Suprapubic skin (tissue), 4 donors: ENCODE measurements at regions not wholly inside any gene's neighbourhood (a gene's known extent, or its start where the extent isn't known, plus 50 kb on each side); places are given as distances from the start of the nearest gene placed in this dataset.

Source experiments
- DNase-seq, 2 donors: peaks; one replicate each; pipeline ENCODE4 v3.0.0-alpha.2; 2019; ENCODE audit warnings: low spot score in 2 of 2
- H3K27ac ChIP-seq: fragments of 200-600 bp; sonication (generic); one replicate; pipeline ENCODE4 v1.5.1; 2019
- H3K27me3 ChIP-seq: fragments of 200-600 bp; sonication (generic); one replicate; pipeline ENCODE4 v1.5.1; 2019
- H3K36me3 ChIP-seq: fragments of 200-600 bp; sonication (generic); one replicate; pipeline ENCODE4 v1.5.1; 2019
- H3K4me1 ChIP-seq: fragments of 200-600 bp; sonication (generic); one replicate; pipeline ENCODE4 v1.5.1; 2019
- H3K4me3 ChIP-seq: fragments of 200-600 bp; sonication (generic); one replicate; pipeline ENCODE4 v1.5.1; 2019; ENCODE audit warnings: mild to moderate bottlenecking
- H3K9me3 ChIP-seq: fragments of 200-600 bp; sonication (generic); one replicate; pipeline ENCODE4 v1.5.1; 2019
- EP300 ChIP-seq: sonication (generic); formaldehyde crosslinking; IDR thresholded peaks from one replicate; pipeline ENCODE4 v1.6.1; 2017; ENCODE audit warnings: antibody characterized with exemption
- POLR2A ChIP-seq, 2 donors: fragments of 450-650 bp; IDR thresholded peaks; one replicate each; pipeline ENCODE4 v1.6.1; 2017; ENCODE audit warnings: antibody characterized with exemption in 2 of 2, mild to moderate bottlenecking in 2 of 2, moderate library complexity in 2 of 2
- POLR2AphosphoS5 ChIP-seq, 3 donors: sonication (generic); formaldehyde crosslinking; IDR thresholded peaks; one replicate each; pipeline ENCODE4 v1.6.1; 2017; ENCODE audit warnings: antibody characterized with exemption in 3 of 3
- WGBS: methylation state at CpG from one replicate; pipeline ENCODE4 v1.1.5; 2018; 5-methylcytosine and 5-hydroxymethylcytosine counted together
- TF ChIP-seq, protein P1 (sequence below), 2 donors: fragments of 200-600 bp in 1 of 2; fragments of 450-650 bp in 1 of 2; sonication (generic) in 1 of 2; IDR thresholded peaks; one replicate each; pipeline ENCODE4 v1.5.1; 2016 to 2019; ENCODE audit warnings: antibody characterized with exemption in 2 of 2, mild to moderate bottlenecking in 1 of 2, moderate library complexity in 1 of 2

GRCh38 chr6:91490671-91491301 is 903.9 kb upstream of the MAP3K7 start:
- Histone ChIP-seq H3K27ac (no peak overlapping the region), H3K27me3 (no peaks in the 10 kb centered on the region), H3K36me3 (no peaks in the 10 kb centered on the region), H3K4me1 (no peaks in the 10 kb centered on the region), H3K9me3 (no peaks in the 10 kb centered on the region), H3K4me3 (no peak overlapping the region)
- 51% methylated on average over 2 of the region's 2 CpGs for WGBS
- DNase-seq, result no peak
- TF ChIP-seq, protein P1, sequence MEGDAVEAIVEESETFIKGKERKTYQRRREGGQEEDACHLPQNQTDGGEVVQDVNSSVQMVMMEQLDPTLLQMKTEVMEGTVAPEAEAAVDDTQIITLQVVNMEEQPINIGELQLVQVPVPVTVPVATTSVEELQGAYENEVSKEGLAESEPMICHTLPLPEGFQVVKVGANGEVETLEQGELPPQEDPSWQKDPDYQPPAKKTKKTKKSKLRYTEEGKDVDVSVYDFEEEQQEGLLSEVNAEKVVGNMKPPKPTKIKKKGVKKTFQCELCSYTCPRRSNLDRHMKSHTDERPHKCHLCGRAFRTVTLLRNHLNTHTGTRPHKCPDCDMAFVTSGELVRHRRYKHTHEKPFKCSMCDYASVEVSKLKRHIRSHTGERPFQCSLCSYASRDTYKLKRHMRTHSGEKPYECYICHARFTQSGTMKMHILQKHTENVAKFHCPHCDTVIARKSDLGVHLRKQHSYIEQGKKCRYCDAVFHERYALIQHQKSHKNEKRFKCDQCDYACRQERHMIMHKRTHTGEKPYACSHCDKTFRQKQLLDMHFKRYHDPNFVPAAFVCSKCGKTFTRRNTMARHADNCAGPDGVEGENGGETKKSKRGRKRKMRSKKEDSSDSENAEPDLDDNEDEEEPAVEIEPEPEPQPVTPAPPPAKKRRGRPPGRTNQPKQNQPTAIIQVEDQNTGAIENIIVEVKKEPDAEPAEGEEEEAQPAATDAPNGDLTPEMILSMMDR (IDR thresholded peaks at IDR 0.05), result no peak
- TF ChIP-seq POLR2A (IDR thresholded peaks at IDR 0.05) (no peak), EP300 (no peak), POLR2AphosphoS5 (IDR thresholded peaks at IDR 0.05) (no peak)

DNA sequence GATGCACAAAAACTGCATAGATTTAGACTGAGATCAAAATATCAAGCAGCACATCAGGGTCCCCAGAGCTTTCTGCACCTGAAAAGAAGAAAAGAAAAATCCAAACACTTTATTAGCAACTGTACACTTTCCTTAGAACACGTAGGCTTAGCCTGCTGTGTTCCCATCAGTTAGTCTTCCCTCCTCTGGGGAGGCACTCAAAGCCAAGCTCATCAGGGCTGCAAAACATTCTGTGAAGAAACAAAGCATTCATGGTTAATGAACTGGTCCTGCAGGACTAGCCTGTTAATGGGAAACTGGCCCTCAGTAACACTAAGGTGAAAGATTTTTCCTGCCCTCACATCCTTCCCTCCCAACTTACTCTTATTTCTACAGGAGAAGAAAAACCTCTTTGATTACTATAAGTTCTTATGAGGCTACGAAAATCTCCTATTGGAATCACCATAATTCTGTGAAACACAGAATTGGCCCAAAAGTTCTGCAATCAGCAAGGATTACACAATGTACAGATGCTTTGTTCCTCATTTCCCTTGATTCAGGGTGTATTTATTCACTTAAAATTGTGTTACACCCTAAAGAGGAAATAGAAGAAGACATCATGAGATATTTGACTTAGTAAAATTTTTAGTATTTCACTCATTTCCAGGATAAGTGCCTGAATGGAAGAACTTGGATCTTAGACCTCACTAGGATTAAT is 901.0 kb upstream of the MAP3K7 start:
- H3K36me3 ChIP-seq, result no peaks in the 10 kb centered on the region
- TF ChIP-seq, protein P1 (IDR thresholded peaks at IDR 0.05), result no peak
- TF ChIP-seq POLR2AphosphoS5 (IDR thresholded peaks at IDR 0.05), result no peak
- no peak for TF ChIP-seq POLR2A (IDR thresholded peaks at IDR 0.05)
- no peak for TF ChIP-seq EP300
- no peak for DNase-seq
- H3K4me3 ChIP-seq, result no peak overlapping the region
- no peaks in the 10 kb centered on the region for H3K4me1 ChIP-seq
- no peaks in the 10 kb centered on the region for H3K9me3 ChIP-seq
- H3K27ac ChIP-seq, result no peak overlapping the region
- 76% methylated on average over 2 of the region's 2 CpGs for WGBS
- H3K27me3 ChIP-seq, result no peaks in the 10 kb centered on the region

GRCh38 chr6:91486200-91486599 is 899.3 kb upstream of the MAP3K7 start:
- no peak for DNase-seq
- Histone ChIP-seq H3K27ac (no peak overlapping the region), H3K4me1 (no peaks in the 10 kb centered on the region), H3K27me3 (no peaks in the 10 kb centered on the region), H3K4me3 (no peak overlapping the region), H3K36me3 (no peaks in the 10 kb centered on the region), H3K9me3 (no peaks in the 10 kb centered on the region)
- TF ChIP-seq POLR2A (IDR thresholded peaks at IDR 0.05), result no peak
- TF ChIP-seq, protein P1 (IDR thresholded peaks at IDR 0.05), result no peak
- TF ChIP-seq POLR2AphosphoS5 (IDR thresholded peaks at IDR 0.05), result no peak
- TF ChIP-seq EP300, result no peak
- 95% methylated on average over 1 of the region's 1 CpG for WGBS

DNA sequence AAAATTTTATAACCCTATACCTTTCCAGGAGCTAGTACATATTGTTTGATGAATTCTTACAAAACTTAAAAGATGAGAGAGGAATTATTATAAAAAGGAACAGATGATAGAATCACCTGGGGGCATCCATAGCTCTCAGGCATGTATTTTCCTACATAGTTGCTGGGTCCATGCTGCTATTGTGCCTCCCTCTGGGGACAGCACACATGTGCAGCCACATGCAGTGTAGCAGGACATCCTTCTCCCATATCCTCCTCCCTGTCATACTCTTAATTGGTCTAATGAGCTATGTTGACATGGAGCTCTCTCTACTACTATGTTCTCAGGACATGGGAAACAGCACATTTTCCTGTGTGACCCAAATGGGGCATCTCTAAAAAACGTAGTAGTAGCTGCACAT is 898.2 kb upstream of the MAP3K7 start:
- TF ChIP-seq EP300 (no peak), POLR2A (IDR thresholded peaks at IDR 0.05) (no peak), POLR2AphosphoS5 (IDR thresholded peaks at IDR 0.05) (no peak)
- TF ChIP-seq, protein P1 (IDR thresholded peaks at IDR 0.05), result no peak
- WGBS, result 81% methylated on average over 1 of the region's 1 CpG

DNA sequence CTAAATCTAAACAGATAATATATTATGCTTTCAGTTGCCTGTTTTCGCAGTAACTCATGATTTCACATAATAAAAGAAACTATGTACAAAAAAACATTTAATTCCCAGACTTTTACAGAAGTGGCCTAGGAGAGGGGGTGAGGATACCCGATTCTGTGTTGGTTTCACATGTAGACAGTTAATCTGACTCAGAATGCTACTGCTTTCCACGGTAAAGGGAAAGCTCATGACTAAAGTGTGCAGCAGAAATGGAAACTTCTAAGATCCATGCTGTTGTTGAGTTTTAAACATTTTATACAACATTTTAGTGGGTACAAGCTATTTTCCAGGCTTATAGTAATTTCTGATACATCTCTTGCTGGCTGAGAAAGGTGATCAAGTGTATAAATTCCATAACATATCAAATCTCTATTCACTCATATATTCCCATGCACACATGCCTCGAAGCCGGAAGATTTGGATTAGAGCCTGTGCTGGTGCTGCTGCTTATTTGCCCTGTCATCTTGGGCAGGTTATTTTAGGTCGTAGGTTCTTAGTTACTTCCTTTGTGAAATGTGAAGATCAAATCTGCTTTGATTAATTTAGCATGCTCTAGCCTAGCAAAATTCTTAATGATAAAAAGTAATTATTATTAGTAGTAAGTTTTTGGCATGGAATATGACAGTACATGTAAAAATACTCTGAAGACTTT is 896.7 kb upstream of the MAP3K7 start:
- DNase-seq, result no peak
- 46% methylated on average over 6 of the region's 6 CpGs for WGBS

More for the DNA sequence above, 898.2 kb upstream of the MAP3K7 start:
- no peak overlapping the region for H3K4me3 ChIP-seq
- DNase-seq, result no peak
- H3K4me1 ChIP-seq, result no peaks in the 10 kb centered on the region
- H3K36me3 ChIP-seq, result no peaks in the 10 kb centered on the region
- H3K27me3 ChIP-seq, result no peaks in the 10 kb centered on the region
- no peak overlapping the region for H3K27ac ChIP-seq
- no peaks in the 10 kb centered on the region for H3K9me3 ChIP-seq

More for the DNA sequence above, 896.7 kb upstream of the MAP3K7 start:
- no peaks in the 10 kb centered on the region for H3K4me1 ChIP-seq
- H3K27me3 ChIP-seq, result no peaks in the 10 kb centered on the region
- TF ChIP-seq POLR2AphosphoS5 (IDR thresholded peaks at IDR 0.05) (no peak), EP300 (no peak)
- TF ChIP-seq, protein P1 (IDR thresholded peaks at IDR 0.05), result no peak
- H3K9me3 ChIP-seq, result no peaks in the 10 kb centered on the region
- no peak overlapping the region for H3K4me3 ChIP-seq
- no peak overlapping the region for H3K27ac ChIP-seq
- H3K36me3 ChIP-seq, result no peaks in the 10 kb centered on the region
